Adrenal gland (tissue), 5 donors: ENCODE measurements at regions not wholly inside any gene's neighbourhood (a gene's known extent, or its start where the extent isn't known, plus 50 kb on each side); places are given as distances from the start of the nearest gene placed in this dataset.

Experiments
- CTCF ChIP-seq, 6 experiments: fragments of 450-650 bp in 4 of 6; fragments of 200-600 bp in 2 of 6; sonication (generic) in 1 of 6; IDR thresholded peaks; 1 replicate in 5 of 6; 2 replicates in 1 of 6; pipeline versions ENCODE4 v1.5.1 to v1.8.0; 2016 to 2021; ENCODE audit warnings: antibody characterized with exemption in 6 of 6, mild to moderate bottlenecking in 2 of 6, moderate library complexity in 1 of 6
- POLR2A ChIP-seq, 2 donors: fragments of 450-650 bp; IDR thresholded peaks; one replicate each; pipeline ENCODE4 v1.6.1; 2017; ENCODE audit warnings: antibody characterized with exemption in 2 of 2, mild to moderate bottlenecking in 2 of 2, moderate library complexity in 1 of 2
- donor health status: DM: no; HTN: no; CAD: no.

- TF ChIP-seq CTCF (IDR thresholded peaks at IDR 0.05) (no peak), POLR2A (IDR thresholded peaks at IDR 0.05) (no peak)
These were observed 301.8 kb downstream of the TRIB2 start for GRCh38 chr2:13018490-13018889.
